OCI-M1 (cell line): ENCODE measurements at regions not wholly inside any gene's neighbourhood (a gene's known extent, or its start where the extent isn't known, plus 50 kb on each side); places are given as distances from the start of the nearest gene placed in this dataset.
"Not testable (repeated sequence)": the region's sequence is repeated elsewhere in the genome, so short reads cannot be mapped to it uniquely, and the experiment has no call there.

Source experiments
- DNase-seq: peaks from one replicate; lab custom pipeline; 2025; lab: John Stamatoyannopoulos, UW

DNA sequence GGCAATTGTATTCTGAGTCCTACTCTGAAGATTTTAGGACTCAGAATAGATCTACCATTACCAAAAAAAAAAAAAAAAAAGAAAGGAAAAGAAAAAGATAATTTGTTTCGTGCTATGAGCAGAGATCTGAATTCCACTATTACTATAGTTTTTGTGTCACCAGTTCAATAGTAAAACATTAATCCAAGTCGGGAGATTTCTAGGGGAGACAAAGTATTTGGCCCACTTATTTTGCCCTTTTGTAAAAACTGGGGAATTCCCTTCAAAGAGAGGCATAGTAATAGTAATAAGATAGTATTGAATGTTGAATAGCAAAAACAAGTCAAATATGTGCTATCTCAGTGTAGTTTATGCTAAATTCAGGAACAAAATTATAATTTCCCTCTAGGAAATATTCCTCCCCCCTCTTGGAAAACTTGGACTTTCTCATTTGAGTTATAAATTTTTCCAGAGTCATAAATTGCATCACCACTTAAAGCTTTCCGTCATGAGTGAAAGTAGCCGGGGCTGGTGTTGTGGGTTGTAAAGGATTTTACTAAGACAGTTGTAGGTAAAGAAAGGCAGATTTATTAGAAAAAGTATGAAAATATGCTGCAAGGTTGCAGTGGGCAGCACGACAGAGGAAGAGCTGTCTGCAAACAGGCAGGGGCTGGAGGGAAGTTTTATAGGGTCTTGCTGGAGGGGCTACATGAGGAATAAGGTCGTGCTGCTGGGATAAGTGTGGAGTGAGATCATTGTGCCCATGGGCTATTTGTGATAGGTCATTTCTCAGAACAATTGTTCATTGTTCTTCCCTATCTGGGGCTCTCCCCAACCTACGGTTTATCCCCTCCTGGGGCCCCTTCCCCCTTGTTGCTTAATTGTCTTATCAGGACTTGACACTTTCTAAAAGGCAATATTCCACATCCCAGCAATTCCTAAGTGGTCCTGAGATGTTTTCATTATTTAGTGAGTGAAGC, 1009.9 kb downstream of the PLA2G4A start:
- no peak for DNase-seq

DNA sequence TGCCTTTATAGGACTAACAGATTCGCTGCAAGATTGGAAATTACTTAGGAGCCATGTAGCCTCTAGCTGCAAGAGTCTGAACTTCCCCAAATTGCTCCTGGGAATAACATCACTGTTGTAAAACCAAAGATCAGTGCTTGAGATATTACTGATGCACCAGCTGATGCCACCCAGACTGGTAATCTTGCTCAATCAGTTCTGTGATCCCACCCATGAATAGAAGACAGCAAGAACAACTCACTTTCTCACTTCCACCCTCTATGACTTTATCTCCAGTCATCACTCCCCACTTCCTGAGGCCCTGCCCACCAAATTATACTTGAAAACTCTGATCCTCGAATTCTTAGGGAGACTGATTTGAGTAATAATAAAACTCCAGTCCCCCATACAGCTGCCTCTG, 1011.1 kb downstream of the PLA2G4A start:
- DNase-seq: peak; percentile 24

DNA sequence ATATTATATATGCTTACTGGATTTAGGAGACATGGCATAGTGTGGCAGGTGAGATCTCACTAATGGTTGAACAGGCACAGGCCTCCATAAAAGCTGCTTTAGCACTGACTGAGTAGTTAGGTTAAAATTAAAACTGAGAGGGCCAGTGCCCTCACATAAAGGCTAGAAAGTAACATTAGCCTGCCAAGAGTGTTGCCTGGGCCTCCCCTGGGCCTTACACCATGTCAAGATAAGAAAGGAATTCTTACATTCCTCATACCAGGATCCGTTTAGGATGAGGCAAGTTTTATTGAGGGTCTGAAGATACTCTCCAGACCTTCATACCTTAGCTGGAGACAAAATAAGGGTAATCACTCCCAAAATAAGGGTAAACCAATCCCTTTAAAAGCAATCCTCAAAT, 1011.8 kb downstream of the PLA2G4A start:
- DNase-seq: peak; percentile 7

DNA sequence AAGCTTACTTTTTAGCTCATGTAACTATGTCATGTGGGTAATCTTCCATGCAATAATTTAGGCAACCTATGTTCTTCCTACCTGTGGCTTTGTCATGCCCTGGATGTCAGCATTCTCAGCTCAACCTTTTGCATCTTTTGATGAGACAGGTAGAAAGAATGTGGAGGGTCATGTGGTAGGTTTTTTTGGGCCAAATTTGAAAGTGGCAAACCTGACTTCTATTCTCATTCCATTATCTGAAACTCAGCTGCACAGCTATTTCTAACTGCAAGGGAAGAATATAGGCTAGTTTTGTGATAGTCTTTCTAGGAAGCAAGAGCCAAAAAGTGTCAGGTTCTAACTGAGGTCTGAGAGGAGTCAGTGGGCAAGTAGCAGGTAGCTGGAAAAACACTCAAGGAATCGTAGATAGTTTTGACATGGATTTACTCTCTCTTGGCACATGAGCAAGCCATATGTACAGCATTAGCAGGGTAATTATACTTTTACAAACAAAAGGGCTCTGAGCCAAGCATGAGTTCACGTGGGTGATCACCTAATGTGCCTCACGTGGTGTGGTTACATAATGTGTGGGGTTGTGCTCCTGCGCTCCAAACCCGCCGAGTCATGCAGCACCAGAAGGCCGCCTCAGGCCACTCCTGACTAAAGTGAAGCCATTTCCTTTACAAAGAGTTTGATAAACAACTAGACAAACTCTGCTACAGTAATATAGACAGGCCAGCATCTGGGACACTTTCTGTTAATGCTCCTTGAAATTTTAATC, 1013.8 kb downstream of the PLA2G4A start:
- peak; percentile 7 for DNase-seq

DNA sequence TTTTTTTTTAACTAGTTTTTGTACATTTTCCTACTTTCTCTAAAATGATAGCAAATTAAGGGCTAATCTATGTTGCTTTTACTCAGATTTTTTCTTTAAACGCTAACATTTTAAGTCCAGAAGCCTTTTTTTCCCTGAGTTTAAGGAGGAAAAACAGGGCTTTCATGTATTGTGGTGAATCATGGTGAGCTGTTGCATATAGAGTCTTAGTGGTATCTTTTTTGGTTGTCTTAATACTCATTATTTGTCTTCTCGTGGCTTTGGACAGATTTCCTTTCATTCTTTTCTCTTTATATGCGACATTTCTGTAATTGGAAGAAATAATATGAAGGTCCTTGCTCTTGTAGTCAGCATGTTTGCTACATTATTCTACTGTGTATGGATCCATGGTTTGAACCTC, 1015.6 kb downstream of the PLA2G4A start:
- no peak for DNase-seq

DNA sequence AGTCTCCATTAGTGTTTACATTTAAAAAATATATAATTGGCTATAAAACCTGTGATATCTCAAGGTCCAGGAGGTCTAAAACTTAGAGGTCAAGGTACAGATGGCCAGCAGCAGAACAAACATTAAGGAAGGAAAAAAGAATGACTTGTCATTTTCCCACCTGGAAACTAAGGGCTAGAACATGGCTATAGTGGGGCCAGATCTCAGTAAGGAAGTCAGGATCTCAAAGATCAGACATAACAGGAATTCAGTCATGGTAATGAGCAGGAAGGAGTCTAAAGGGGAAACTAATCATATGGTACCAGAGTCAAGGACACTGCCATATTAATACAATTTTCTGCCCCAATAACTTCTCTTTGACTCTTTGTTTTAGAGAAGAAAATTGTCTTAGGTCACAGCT, 1018.8 kb downstream of the PLA2G4A start:
- no peak for DNase-seq

DNA sequence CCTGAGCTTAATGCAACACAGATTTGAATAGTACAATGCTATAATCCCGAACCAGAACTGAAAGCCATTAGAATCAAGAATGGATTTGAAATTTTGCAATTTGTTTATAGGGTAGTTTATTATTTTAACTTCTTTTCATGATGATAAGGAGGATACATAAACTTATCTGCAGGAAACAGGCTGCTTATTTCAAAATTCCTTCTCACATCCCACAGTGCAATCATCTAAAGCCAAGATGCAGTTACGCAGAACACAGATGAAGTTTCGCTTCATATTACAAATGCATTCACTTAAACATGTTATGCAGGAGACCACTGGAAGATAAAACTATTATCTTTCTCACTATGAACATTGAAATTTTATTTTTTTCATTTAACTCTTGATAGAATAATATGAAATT, 1019.6 kb downstream of the PLA2G4A start:
- peak; percentile 70 for DNase-seq

DNA sequence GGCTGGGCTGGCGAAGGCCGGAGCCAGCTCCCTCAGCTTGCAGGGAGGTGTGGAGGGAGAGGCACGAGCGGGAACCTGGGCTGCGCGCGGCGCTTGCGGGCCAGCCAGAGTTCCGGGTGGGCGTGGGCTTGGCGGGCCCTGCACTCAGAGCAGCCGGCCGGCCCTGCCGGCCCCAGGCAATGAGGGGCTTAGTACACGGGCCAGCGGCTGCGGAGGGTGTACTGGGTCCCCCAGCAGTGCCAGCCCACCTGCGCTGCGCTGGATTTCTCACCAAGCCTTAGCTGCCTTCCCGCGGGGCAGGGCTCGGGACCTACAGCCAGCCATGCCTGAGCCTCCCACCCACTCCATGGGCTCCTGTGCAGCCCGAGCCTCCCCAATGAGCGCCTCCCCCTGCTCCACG, 1021.4 kb downstream of the PLA2G4A start:
- DNase-seq: not testable (repeated sequence)

DNA sequence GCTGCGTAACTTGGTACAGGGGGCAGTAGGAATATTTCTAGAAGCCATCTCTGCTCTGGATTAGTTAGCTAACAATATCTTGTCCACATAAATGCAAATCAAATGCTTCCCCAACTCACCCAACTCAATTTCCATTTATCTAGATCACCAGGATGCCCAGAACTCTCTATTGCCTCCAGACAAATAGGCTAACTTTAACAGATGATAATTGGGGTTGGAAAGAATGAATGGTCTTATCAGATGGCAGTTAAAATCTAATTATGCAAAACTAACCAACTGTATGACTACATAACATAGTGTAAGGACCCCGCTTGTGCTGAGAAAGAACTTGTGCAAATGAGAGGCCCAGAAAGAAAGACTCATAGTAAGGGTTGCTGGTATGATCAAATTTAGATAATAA, 1024.8 kb downstream of the PLA2G4A start:
- DNase-seq: no peak

DNA sequence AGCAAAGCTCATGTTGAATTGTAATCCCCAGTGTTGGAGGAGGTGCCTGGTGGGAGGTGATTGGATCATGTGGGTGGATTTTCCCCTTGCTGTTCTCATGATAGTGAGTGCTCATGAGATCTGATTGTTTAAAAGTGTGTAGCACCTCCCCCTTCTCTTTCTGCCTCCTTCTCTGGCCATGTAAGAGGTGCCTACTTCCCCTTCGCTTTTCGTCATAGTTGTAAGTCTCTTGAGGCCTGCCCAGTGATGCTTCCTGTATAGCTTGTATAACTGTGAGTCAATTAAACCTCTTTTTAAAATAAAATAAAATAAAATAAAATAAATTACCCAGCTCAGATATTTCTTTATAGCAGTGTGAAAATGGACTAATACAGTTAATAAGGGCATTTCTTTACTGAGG, 1025.7 kb downstream of the PLA2G4A start:
- peak; percentile 45 for DNase-seq

DNA sequence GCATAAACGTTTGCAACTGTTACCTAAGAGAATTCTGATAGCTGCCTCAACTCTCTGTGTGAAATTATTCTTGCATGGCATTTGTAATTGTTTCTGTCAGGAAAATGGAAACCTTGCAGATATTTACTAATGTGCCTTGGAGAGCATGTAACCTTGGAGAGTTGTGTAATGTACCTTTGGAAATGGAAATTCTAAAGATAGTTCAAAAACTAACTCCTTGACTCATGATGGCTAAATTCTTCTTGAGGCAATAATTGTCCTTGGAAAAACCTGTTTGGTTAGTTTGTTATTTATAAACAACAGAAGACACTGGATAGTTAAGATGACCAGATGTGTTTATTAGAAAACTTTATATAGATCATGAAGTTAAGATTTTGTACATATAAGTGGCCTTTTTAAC, 1033.8 kb downstream of the PLA2G4A start:
- no peak for DNase-seq

DNA sequence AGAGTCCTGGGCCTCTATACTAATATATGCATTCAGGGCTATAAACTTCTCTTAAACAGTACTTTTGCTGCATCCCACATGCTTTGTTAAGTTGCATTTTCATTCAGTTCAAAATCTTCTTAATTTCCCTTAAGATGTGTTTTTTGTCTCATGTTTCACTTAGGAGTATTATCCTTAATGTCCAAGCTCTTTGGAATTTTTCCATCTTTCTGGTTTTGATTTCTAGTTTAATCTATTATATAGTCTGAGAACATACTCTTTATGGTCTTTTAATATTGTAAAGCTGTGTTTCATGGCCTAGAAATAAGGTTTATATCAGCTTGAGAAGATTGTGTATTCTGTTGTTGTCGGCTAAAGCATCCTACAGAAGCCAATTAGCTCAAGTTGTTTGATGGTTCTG, 1041.8 kb downstream of the PLA2G4A start:
- no peak for DNase-seq

DNA sequence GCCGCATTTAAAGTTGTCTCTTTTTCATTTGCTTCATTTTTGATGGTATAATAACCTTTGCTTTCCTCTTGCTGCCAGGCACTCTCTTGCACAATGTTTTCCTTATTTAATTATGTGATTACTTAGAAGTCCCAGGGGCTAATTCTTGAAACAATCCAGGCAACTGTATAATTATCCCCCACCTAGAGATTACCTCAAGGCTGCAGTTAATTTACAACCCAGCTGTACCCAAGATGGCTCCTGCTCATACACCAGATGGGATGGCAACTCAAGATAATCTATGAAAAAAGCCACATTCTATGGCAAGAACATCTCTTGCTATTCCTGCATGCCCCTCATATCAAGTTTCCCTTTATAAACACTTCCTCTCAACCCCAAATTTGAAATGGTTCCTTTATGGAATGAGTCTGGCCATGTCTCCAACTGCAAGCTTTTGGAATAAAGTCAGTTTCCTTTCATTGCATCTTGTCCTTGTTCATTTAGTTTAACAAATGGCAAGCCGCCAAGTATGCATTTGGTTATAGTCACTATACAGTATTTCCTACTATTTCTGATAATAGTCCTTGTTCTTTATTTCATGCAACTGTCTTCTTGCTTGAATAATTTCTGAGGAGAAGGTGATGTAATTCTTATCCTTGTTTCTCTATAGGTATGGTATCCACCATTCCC, 1042.6 kb downstream of the PLA2G4A start:
- no peak for DNase-seq

DNA sequence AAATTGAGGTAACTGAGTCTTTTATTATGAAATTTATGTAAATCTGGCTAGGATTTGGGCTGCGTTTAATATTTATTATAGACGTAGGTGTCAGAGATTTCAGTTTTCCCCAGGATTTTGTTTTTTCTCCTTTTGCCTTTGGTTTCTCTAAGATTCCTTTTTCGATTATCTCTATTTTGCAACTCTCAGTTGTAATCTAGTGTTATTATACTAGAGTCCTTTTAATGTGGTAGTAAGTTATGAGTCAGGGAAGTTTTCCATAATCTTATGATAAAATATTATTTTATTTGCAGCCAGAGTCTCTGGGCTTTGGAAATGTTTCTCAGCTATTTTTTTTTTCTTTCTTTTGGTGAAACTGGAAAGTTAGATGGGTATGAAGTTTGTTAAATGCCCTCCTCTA, 1043.8 kb downstream of the PLA2G4A start:
- no peak for DNase-seq

DNA sequence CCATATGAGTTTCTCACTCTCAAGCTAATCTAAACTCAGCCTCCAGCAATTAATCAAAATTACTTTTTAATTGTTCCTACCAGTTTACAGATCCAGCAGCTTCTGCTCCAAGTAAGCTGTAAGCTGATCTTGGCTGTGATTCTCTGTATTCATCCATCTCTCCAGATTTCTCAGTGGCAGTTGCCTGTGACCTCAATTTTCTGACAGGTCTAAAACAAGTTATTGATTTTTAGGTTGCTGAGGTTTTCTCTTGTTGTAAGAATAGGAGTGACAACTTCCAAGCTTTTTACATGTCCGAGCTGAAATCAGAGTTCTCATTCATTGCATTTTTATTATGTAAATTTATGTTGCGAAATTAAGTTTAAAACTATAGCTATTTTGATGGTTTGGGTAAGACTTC, 1044.4 kb downstream of the PLA2G4A start:
- no peak for DNase-seq

DNA sequence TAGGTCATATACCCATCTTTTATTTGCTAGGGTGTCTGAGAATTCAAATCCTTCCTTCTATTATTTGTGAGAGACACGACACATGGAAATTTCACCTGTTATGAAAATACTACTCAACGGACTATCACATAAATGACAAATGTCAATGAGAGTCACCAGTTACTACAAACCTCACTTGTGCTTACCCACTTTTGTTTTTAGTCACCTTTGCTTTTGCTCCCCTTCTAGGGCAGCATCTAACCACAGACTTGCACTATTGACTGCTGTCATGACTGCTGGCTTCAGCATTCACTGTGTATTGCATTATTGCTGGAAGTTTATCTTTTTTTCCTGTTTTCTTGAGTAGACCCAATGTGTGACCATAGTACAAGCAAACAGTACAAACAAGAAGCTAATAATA, 1048.0 kb downstream of the PLA2G4A start:
- no peak for DNase-seq

DNA sequence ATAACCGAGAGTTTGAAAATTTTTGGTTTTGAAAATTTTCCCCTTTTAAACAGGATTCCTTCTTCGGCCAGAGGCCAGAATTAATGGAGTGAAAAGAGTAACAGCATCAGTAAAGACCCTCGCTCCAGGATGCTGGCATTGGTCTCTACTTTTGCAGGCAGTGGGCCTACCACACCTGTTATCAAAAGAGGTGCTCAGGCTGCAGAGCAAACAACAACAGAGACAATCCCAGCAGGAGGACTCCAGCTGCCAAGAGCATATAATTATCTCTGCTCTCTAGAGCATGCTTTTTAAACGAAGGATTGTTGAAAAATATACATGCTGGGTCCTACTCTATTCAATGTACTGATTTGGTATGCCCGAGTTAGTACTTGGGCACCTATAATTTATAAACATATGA, 1048.5 kb downstream of the PLA2G4A start:
- DNase-seq: no peak

DNA sequence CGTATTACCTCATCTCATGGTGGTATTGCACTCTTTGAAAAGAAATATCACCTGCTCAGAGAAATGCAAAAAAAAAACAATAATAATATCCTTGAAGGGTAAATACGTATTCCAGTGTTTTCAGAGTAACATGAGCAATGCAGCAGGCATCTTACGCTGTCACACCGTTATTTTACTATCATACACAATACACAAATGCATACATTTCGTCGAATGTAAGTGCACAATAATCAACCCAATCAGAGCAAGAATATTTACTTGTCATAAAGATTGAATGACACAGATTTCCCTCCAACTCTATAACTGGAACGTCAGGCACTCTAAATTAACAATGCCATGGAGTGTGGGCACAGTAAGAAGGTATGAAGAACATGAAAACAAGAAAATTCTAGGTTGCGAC, 1050.1 kb downstream of the PLA2G4A start:
- DNase-seq: no peak

DNA sequence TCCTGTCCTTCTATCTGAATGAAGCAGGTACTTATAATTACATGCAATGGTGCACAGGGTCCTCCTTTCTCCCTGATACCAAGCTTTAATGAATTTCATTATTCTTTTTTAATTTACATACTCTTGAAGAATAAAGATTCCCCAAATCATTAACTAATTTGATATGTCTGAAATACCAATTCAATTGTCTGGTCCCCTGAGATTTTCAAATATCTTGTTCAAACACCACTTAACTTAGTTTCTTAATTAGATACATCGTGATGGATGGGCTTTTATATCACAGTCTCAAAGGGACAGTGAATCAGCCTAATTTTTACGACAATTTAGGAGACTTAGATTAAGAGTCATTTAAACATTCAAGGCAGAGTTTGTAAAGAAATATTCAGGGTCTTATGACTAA, 1054.6 kb downstream of the PLA2G4A start:
- no peak for DNase-seq

DNA sequence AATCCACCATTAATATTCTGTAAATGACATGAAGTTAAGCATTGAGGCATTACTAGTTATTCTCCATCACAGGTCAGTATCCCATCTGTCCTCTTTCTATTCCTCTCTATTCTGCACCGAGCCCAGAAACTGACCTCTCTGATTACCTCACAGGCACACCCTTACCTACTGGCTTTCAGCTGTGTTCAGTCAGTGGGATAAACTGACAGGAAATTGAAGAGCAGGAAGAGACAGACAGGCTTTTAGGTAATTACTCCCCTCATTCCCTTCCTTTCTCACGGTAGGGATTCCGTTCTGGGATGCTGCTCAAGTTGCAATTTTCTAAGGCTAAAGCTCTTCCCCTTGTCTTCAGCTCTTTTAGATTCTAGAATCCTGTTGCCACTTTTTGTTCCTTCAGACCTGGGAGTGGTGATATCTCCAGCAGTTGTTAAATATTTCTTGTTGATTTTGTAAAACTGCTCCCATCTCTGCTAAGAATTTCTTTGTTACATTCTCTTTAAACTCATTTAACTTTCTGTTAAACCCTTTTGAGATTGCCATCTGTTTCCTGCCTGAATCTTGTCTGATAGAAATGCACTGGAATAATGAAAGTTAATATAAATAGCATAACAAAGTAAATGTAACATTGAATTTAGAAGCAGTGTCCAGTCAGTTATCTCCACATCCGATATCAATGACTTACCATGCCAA, 1063.4 kb downstream of the PLA2G4A start:
- DNase-seq: no peak

DNA sequence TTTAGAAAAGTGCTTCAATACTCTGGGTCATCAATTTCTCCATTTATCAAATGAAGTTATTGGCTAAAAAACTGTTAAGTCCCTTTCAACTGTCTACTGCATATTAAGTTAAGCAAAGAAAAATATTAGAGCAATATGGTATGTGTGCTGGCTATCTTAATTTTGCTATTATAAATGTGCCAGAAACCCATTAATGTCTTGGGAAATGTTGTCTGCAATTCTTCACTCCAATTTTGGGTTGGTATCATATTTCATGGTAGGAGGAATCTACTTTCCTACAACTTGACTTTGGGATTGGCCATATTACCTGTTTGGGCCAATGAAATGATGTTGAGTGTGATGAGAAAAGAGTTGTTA, 1063.9 kb downstream of the PLA2G4A start:
- no peak for DNase-seq

DNA sequence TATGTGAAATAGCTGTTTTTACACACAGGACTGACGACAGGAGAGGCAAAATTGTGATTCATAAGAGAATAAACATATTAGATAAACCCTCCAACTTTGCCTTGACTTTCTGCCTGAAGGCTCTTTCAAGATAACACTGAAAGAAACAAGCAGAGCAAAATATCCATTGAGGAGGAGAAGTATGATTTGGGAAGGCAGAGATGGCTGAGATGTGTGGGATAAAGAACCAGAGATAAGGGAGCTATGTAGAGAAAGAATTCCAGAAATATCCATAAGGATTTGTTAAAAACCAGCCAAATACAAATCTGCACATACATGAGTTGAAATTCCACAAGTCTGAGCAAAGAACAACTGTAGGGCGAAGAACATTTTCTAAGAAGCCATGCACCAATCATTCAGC, 1064.7 kb downstream of the PLA2G4A start:
- DNase-seq: no peak
